Putamen (tissue), 1 donor: ENCODE measurements at regions not wholly inside any gene's neighbourhood (a gene's known extent, or its start where the extent isn't known, plus 50 kb on each side); places are given as distances from the start of the nearest gene placed in this dataset.
"Not testable (repeated sequence)": the region's sequence is repeated elsewhere in the genome, so short reads cannot be mapped to it uniquely, and the experiment has no call there.

Experiments used
- DNase-seq: peaks from one replicate; pipeline ENCODE4 v3.0.0-alpha.2; 2016; ENCODE audit warnings: low spot score

DNA sequence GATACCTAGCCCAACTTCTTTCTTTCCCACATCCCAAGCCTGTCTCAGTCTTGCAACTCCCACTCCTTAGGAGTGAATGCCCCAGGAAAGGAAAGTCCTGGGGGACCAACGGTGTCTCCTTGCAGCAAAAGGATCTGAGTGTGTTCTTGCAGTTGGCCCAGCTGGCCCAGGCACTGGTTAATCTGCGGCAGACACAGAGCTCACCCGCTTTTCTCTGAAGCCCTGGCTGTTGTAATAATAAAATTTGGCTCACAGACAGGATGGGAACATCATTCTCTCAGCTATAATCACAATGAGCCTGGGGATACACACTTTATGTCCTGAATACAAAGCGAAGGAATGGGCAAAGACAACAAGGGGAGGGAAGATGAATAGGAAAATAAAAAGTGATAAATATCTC is 185.6 kb upstream of the ADRA1D start:
- no peak for DNase-seq

DNA sequence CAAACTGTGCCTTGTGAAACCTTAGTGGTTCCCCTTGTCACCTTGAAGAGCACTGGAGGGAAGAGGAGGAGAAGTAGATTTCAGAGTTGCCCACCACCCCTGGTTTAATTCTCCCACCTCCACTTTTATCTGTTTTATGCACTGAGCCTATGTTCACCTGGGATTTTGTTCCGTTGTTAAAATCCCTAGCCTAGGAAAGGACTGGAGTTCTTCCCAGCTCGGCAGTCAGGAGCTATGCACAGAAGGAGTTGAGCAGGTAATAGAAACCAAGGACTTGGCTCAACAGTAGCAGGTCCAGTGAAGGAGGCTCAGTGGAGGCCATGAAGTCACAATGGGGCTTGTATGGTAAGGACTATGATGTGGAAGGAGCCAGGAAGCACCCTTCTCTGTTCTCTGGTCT is 182.4 kb upstream of the ADRA1D start:
- no peak for DNase-seq

DNA sequence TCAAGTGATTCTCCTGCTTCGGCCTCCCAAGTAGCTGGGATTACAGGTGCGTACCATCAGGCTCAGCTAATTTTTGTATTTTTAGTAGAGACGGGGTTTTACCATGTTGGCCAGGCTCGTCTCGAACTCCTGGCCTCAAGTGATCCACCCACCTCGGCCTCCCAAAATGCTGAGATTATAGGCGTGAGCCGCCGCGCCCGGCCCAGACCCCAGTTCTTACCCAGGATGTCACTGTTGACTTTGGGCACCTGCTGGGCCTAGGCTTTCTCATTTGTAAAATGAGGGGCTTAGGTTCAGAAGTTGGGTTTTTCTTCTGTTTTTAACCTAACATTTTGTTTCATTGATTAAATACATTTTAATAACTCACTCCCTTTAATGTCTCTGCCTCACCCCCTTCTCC is 181.7 kb upstream of the ADRA1D start:
- DNase-seq: not testable (repeated sequence)

DNA sequence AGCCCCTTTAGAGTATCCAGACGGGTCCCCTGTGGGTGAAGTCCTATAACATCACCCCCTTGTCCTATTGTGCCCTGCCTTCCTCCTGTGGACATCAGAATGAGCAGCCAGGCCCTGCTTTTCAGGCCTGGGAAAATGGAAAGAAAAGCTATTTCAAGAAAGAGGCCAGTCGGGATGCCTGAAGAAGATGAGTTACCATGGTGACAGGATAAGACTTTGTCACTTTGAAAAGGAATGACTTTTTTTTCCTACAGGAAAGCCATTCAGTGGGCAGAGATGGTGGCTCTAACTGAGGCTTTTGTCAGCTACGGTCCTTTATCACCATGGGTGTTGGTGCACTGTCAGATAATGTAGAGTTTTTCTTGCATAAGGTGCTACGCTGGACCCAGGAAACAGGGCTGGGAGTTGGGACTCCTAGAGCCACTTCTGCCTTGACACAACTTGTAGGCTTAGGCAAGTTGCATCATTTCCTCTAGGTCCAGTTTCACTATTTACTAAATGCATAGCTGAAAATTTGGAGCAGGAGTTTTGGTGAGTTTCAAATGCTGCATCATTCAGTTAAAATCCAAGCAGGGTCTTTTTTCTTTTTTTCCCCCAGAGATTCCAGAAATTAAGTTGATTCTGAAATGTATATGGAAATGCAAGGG is 179.0 kb upstream of the ADRA1D start:
- DNase-seq: no peak

DNA sequence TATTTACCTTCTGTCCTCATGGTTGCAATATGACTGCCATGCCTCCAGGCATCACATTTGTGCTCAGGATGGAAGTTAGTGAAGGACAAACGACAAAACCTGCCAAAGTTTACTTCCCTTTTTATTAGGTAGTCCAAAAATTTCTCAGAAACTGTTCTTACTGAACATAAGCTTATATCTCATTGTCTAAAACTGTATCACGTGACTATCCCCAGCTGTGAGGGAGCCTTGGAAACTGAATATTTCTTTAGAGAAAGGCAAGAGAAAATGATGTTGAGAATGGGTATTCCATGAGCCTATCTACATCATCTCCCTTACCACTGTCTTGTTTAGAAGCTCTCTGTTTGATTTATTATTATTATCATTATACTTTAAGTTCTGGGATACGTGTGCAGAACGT is 169.1 kb upstream of the ADRA1D start:
- DNase-seq: no peak

DNA sequence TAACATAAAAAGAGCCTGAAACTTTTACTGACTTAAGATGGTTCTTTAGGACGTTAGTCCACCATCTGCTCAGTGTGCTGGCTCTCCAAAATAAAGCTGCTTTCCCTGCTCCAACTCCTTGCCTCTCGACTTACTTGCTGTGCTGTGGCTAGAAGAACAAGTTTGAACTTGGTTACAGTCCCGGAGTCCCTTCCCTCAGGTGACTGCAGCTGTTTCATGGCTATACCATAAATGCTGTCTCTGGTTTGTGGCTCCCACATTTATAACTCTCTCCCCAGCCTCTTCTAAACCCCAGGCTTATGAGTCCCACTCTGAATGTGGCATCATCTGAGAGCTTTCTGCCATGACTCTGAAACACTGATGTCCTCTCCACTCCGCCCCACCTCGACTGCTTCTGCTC is 166.2 kb upstream of the ADRA1D start:
- DNase-seq: no peak

DNA sequence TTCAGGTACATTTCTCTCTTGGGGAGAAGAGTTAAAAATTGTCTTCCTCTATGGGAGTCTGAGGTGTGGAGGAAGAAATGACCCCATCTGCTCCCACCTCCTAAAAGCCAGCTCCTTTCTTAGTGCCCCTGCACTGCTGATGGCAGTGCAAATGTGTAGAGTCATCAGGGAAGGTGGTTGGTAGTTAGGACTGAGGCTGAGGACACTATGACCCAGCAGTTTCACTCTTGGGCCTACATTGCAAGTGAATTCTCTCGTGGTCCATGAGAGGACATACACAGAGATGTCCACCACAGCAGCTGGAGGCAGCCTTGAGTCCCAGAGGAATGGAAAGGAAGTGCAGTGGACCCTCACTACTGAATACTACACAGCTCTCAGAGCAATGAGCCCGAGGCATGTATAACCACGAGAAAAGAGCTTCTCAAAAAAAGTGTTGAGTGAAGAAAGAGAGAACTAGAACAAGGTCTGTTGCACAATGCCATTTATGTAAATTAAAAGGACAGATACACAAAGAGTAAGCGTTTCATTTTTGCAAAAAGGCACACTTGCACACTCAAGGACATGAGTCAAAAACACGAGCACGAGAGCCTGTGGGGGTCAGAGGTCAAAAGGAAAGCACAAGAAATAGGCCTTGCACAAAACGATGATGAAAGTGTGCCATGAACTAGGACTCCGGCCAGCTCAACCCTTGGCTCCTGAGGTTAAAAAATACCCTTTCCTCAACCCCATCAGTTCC is 164.4 kb upstream of the ADRA1D start:
- DNase-seq: no peak

DNA sequence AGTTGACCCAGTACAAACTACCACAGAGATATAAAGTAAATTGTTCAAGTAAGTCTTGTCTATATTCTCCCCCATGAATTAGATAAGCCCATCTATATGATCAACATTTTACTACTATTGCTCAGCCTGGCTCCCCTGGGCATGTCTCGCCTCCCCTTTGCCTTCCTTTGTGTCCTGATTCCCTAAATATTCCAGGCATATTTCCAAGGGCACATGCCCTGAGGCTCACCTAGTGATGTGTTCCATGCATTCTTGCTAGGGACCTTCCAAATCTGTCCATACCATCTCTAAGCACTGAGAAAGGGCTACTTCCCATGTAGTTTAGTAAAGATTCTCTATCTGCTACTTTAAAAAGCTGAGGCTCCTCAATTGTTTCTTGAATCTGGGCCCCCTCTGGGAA is 163.1 kb upstream of the ADRA1D start:
- no peak for DNase-seq

DNA sequence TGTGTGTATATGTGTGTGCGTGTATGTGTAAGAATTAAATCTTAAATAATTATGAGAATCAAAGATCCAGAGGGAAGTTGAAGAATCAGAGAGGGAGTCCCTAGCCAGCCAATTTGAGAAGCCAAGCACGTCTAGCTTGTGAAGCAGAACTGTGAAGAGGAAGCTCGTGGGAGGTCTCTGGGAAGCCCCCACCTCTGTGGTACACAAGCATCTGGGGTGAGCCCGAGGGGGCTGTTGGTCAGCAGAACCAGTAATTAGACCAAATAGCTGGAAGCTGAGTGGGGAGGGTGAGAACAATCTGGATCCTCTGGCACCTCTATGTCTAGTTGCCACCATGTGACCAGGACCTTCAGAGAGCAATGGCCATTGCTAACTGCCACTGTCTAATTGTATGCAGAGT is 162.7 kb upstream of the ADRA1D start:
- no peak for DNase-seq

DNA sequence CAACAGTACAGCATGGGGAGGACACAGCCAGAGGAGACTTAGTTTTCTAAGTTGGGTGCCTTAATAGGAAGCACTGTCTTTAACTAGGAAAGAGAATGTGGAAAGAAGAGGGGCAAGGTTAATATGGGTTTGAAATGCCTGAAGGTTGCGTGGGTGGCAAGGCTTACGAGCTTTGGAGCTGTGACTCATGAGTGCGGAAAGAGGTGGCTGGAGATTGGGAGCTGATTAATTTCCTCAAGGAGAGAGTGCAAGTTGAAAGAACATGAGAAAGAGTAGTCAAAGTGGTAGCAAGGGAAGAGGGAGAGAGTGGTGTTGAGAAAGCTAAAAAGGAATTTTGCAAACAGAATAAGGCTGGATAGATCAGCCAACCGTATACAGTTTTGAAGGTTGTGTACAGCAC is 157.5 kb upstream of the ADRA1D start:
- DNase-seq: peak; percentile 52

DNA sequence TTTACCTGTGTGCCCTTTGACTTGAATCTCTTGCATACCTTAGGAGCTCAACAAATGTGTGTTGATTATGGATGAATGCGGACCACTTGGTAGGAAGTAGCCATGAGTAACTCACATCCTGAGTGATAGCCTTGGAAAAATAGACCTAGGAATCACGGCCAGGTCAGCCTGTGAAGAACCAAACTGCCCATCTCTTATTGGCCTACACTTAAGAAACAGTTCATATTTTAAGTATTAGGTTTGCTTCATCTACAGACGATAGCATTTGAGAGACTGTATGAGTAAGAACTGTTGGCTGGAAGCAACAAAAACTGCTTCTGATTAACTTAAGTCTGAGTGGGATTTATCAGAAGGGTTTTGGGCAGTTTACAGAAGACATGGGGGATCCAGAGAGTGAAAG is 152.5 kb upstream of the ADRA1D start:
- no peak for DNase-seq

DNA sequence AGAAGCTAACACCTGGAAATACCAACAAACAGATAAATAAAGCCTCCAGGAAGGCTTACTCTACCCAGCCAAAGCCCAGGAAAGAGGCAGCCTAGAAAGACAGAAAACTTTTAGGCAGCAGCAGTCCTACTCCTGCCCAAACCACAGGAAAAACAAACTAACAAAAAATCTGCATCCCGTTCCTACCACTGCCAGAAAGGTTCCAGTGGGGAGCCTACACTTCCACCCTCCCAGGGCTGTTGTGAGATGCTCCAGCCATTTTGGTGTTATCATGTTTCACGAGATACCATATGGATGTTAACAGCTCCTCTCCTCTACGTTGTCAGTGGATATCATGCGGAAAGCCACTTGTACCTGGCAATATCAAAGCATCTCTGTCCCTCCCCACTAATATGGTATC is 135.9 kb upstream of the ADRA1D start:
- no peak for DNase-seq

DNA sequence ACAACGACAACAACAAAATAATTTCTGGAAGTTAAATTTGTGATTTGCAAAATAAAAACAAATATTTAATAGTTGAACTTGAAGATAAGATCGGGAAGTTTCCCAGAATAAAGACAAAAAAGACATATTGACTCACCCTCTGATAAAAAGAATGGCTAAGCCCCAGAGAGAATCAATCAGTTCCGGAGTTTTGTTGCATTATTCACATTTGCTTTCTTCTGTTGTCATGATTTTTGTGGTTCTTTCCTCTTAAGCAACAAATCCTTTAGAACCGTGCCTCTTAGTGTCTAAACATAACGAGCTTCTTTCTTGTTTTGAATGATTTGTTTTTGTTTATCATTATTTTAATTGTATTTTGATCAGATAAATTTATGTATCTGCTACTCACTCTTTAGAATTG is 134.9 kb upstream of the ADRA1D start:
- no peak for DNase-seq

DNA sequence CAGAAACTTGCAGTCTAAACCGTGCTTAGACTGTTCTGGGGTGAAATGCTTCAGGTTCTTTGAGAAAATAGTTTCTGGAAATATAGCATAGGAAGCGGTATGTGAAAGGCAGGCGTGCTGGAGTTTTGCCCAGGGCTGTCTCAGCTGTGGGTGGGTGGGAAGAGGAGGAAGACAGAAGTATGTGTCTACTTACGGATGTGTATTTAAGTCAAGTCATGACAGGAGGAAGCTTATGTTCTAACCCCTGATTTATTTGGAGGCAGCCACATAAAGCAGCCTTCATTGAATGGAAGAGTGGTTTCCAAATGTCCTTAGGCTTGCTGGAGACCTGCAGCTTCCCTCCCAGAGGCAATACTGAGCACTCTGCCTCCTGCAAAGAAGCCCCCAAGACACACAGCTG is 126.8 kb upstream of the ADRA1D start:
- DNase-seq: peak; percentile 62

DNA sequence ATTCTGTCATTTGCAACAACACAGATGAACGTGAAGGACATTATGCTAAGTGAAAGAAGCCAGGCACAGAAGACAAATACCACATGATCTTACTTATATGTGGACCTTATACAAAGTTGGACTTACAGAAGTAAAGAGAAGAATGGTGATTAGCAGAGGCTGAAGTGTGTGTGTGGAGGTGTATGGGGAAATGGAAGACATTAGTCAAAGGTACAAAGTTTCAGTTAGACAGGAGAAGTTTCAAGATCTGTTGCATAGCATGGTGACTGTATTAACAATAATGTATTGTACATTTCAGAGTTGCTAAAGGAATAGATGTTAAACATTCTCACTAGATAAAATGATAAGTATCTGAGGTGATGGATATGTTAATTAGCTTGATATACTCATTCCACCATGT is 124.4 kb upstream of the ADRA1D start:
- DNase-seq: no peak

DNA sequence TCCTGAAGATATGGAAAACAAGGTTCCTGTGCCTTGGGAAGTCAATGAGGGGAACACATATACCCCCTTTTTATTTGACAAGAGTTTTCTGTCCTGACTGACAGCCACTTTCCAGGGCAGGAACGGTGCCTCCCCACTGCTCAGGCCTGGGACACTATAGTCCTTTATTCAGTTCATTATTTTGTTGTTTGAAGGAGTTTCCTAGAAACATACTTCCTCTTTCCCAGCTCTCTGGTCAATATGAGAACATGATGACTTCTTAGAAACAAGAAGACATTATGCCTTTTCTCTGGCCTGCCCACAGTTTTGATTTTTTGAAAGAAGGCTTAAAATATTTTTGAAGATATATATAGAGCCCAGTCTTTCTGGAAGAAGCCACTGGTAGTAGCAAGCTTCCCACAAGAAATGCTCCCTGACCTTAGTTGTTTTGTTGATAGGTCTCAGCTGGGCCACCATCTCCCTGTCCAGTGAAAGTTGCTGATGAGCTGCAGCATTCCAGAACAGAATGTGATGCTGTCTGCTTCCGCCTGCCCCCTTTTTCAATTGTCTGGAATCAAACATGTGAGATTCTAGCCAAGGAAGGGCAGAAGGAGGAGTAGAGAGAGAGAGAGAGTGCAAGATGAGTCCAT is 122.7 kb upstream of the ADRA1D start:
- no peak for DNase-seq

DNA sequence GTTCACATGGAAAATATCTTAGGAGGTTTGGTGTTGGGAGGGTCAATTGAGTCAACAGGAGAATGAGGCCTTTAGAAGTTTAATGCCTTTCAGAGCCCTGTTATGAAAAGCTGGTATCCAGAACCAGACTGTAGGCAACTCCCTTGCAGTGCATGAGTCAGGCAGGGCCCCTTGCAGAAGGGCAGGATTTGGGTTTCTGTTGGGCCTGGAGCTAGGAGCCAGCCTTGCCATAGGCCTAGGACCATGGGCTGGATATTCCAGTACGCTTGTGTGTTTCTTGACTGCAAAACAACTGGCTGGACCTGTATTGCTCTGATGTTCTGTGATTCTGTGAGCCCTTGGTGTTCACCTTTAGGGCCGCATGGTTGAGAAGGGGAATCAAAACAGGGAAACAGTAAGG is 121.8 kb upstream of the ADRA1D start:
- DNase-seq: no peak

DNA sequence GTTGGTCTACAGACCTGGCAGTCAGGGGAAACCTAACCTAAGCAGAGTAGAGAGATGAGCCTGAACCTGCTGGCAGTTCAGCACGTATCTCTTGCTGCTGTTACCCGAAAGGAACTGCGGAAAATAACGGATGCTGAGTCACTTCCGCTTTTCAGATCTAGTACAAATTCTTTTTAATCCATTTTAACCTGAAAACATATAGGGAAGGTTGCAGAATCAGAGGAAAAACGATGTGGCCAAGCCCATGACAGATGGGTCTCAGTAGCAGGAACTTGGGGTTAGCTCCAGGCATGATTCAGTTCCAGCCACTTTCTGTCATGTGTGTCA is 120.7 kb upstream of the ADRA1D start:
- no peak for DNase-seq

DNA sequence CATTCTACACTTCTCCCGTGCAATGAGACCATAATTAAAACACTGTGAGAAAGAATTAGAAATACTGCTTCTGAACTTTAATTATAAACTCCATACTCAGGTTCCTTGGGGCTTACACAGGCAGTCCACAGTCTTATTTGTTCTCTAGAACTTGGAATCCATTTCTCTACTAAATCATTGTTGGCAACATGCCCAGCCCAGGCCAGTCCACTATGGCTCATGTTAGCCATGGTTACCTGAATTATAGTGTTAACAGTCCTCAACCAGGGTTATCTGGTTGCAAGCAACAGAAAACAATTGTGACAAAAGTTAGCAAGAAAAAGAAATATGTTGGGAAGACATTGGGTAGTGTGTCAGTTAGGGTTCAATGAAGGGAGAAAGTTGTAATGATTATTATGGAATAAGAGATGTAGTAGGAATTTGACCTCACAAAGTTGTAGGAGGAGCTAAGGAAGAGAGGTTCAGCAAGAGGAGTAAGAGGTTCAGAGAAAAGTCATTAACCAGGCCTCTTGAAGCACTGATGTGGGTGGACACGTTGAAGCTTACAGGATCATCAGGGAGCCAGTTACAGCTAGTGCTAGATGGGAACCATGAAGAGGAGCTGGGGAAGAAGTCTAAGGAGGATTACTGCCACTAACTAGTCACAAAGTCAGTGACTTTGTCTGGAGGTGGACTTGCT is 120.2 kb upstream of the ADRA1D start:
- no peak for DNase-seq

DNA sequence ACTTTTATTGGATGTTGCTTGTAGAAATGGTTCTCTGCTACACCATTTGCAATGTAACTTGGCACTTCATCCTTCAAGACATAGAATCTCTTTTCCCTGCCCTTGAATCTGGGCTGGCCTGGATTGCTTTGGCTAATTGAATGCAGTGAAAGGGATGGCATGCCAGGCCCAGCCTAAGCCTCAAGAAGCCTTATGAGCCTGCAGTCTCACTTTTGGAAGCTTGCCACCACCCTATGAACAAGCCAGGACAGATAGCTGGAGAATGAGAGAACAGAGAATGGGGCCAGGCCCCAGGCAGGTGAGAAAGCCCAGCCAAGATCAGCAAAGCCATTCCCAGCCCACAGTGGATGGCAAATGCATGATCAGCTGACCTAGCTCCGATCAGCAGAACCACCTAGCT is 117.0 kb upstream of the ADRA1D start:
- DNase-seq: no peak

DNA sequence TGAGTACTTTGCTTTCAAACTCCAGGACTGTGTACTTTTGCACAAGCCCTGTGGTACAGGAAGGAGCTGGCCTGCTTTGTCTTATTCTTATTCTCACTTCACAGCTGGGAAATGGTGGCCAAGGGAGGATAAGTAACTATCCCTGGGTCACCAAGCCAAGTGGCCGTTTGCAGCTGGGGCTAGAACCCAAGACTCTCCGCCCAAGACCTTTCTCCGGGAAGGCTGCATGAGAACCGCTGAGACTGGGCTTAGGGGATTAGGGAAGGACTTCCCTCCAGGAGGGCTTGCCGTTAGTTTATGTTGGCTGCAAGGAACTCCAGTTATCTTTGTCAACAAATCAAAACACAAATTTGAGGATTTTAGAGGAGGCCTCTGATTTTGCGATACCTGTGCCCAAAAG is 109.5 kb upstream of the ADRA1D start:
- no peak for DNase-seq

DNA sequence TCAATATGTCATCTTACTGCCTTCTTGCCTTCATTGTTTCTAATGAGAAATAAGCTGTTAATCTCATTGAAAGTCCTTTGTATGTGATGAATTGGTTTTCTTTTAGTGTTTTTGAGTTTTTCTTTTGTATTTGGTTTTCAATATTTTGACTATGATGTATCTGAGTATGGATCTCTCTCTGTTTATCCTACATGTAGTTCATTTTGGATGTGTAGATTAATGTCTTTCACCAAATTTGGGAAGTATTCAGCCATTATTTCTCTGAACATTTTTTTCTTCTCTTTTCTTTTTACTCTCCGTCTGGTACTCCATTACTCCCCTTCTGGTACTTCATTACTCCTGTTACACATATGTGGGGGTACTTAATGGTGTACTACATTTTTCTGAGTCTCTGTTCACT is 103.3 kb upstream of the ADRA1D start:
- DNase-seq: no peak

DNA sequence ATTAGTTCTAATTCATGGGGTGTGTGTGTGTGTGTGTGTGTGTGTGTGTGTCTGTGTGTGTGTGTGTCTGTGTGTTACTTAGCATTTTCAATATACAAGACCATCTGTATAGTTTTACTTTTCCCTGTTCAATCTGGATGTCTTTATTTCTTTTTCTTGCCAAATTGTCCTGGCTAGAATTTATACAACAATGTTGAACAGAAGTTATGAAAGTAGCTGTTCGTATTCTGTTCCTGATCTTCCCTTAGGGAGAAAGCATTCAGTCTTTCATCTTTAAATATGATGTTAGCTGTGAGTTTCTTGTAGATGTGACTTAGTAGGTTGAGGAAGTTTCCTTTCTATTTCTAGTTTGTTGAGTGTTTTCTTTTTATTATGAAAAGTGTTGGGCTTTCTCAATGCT is 101.0 kb upstream of the ADRA1D start:
- DNase-seq: no peak
